ENCODE measurements at regions not wholly inside any gene's neighbourhood (a gene's known extent, or its start where the extent isn't known, plus 50 kb on each side); places are given as distances from the start of the nearest gene placed in this dataset.

GRCh38 chr10:118956802-118957442 is 72.6 kb upstream of the NANOS1 start:
- WGBS, 2 donors (ENCODE audit: extremely low coverage in 2 of 2, insufficient read length in 2 of 2, insufficient replicate concordance in 1 of 2): no CpG with 5 or more reads among the region's 5 CpGs
- Histone ChIP-seq H3K9ac (ENCODE audit: low read depth, low read length, poor library complexity) (peak overlapping the region; percentile 21), H4K8ac (ENCODE audit: low read depth, low read length) (no peak overlapping the region), H3K27ac (replicated peaks; ENCODE audit: low read length) (no peak overlapping the region), H2BK12ac (ENCODE audit: low read length) (no peak overlapping the region), H3K36me3 (replicated peaks in 1 of 2; ENCODE audit: control insufficient read depth in 2 of 2, insufficient read depth in 2 of 2, low read length in 2 of 2) (no peaks in the 10 kb centered on the region), H3K14ac (ENCODE audit: low read length) (no peak overlapping the region), H3K27me3 (ENCODE audit: control insufficient read depth in 3 of 3, insufficient read depth in 3 of 3, low read depth in 1 of 3, low read length in 3 of 3) (peaks cover 0 to 3% (median 0%) of the 10 kb centered on the region in 3 experiments), H3K4ac (ENCODE audit: low read length) (no peak overlapping the region), H3K18ac (ENCODE audit: low read length) (no peak overlapping the region), H3K4me1 (ENCODE audit: control insufficient read depth in 2 of 2, insufficient read depth in 1 of 2, low read depth in 1 of 2, low read length in 2 of 2) (peaks cover 0 to 7% of the 10 kb centered on the region in 2 donors), H3K79me1 (ENCODE audit: low read depth, low read length) (no peaks in the 10 kb centered on the region), H2AFZ (ENCODE audit: low read length) (no peak overlapping the region), H3K4me2 (ENCODE audit: insufficient read depth, low read length, poor library complexity, severe bottlenecking) (no peak overlapping the region), H2BK15ac (ENCODE audit: low read length) (no peak overlapping the region), H4K91ac (ENCODE audit: low read depth, low read length, poor library complexity) (no peak overlapping the region), H3K23ac (ENCODE audit: low read depth, low read length, poor library complexity) (no peak overlapping the region), H2BK5ac (ENCODE audit: low read length) (no peak overlapping the region), H2BK120ac (ENCODE audit: low read depth, low read length) (no peak overlapping the region), H3K9me3 (replicated peaks in 1 of 2; ENCODE audit: control insufficient read depth in 2 of 2, insufficient read depth in 1 of 2, low read depth in 1 of 2, low read length in 2 of 2) (no peaks in the 10 kb centered on the region), H2AK5ac (ENCODE audit: low read depth, low read length) (peak overlapping the region; percentile 68), H3K4me3 (ENCODE audit: low read length in 2 of 2) (no peak overlapping the region)
- DNase-seq (ENCODE audit: low spot score): no peak

- no CpG with 5 or more reads among the region's 5 CpGs for WGBS, 2 donors (ENCODE audit: extremely low coverage in 2 of 2, insufficient read length in 2 of 2, insufficient replicate concordance in 1 of 2)
- peaks cover 0 to 3% (median 0%) of the 10 kb centered on the region in 3 experiments for H3K27me3 ChIP-seq (ENCODE audit: control insufficient read depth in 3 of 3, insufficient read depth in 3 of 3, low read depth in 1 of 3, low read length in 3 of 3)
- DNase-seq (ENCODE audit: low spot score): no peak
Measured at GRCh38 chr10:118957443-118957825, 72.1 kb upstream of the NANOS1 start.

DNA sequence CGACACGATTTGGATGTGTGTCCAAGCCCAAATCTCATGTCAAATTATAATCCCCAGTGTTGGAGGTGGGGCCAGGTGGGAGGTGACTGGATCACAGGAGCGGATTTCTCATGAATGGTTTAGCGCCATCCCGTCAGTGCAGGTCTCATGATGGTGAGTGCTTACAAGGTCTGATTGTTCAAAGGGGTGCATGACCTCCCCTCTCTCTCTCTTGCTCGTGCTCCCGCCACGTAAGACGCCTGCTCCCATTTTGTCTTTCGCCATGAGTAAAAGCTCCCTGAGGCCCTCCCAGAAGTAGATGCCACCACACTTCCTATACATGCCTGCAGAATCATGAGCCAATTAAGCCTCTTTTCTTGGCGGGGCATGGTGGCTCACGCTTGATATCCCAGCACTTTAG is 71.5 kb upstream of the NANOS1 start:
- DNase-seq (ENCODE audit: low spot score): no peak
- no CpG with 5 or more reads among the region's 12 CpGs for WGBS, 2 donors (ENCODE audit: extremely low coverage in 2 of 2, insufficient read length in 2 of 2, insufficient replicate concordance in 1 of 2)

More at GRCh38 chr10:118957443-118957825, 72.1 kb upstream of the NANOS1 start:
- H2BK12ac ChIP-seq (ENCODE audit: low read length): no peak overlapping the region
- no peak overlapping the region for H3K4ac ChIP-seq (ENCODE audit: low read length)
- H3K36me3 ChIP-seq (replicated peaks in 1 of 2; ENCODE audit: control insufficient read depth in 2 of 2, insufficient read depth in 2 of 2, low read length in 2 of 2): no peaks in the 10 kb centered on the region
- peak overlapping the region; percentile 7 for H3K9ac ChIP-seq (ENCODE audit: low read depth, low read length, poor library complexity)
- H2AFZ ChIP-seq (ENCODE audit: low read length): no peak overlapping the region
- H3K4me3 ChIP-seq (ENCODE audit: low read length in 2 of 2): no peak overlapping the region
- H3K18ac ChIP-seq (ENCODE audit: low read length): no peak overlapping the region
- H3K79me1 ChIP-seq (ENCODE audit: low read depth, low read length): no peaks in the 10 kb centered on the region
- H2BK120ac ChIP-seq (ENCODE audit: low read depth, low read length): no peak overlapping the region
- H3K23ac ChIP-seq (ENCODE audit: low read depth, low read length, poor library complexity): no peak overlapping the region
- peaks cover 0 to 7% of the 10 kb centered on the region in 2 donors for H3K4me1 ChIP-seq (ENCODE audit: control insufficient read depth in 2 of 2, insufficient read depth in 1 of 2, low read depth in 1 of 2, low read length in 2 of 2)
- H3K4me2 ChIP-seq (ENCODE audit: insufficient read depth, low read length, poor library complexity, severe bottlenecking): no peak overlapping the region
- no peaks in the 10 kb centered on the region for H3K9me3 ChIP-seq (replicated peaks in 1 of 2; ENCODE audit: control insufficient read depth in 2 of 2, insufficient read depth in 1 of 2, low read depth in 1 of 2, low read length in 2 of 2)
- H2BK5ac ChIP-seq (ENCODE audit: low read length): no peak overlapping the region
- no peak overlapping the region for H3K27ac ChIP-seq (replicated peaks; ENCODE audit: low read length)
- H3K14ac ChIP-seq (ENCODE audit: low read length): no peak overlapping the region
- no peak overlapping the region for H4K91ac ChIP-seq (ENCODE audit: low read depth, low read length, poor library complexity)
- H2AK5ac ChIP-seq (ENCODE audit: low read depth, low read length): no peak overlapping the region
- no peak overlapping the region for H4K8ac ChIP-seq (ENCODE audit: low read depth, low read length)
- H2BK15ac ChIP-seq (ENCODE audit: low read length): no peak overlapping the region

DNA sequence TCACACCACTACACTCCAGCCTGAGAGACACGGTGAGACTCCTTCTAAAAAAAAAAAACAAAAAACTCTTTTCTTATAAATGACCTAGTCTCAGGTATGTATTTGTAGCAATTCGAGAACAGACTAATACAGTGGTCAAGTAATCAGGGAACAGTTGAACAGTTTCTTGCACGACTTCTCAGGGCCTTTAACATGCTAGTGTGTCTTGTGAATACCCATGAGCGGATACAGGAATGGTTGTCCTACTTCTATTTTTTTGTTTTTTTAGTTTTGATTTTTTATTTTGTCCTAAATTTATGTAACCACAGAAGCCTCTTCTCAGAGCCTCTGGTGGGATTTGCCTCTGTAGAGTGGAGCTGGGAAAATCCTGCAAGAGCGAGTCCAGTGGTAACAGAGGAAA is 71.0 kb upstream of the NANOS1 start:
- no peak overlapping the region for H3K9ac ChIP-seq (ENCODE audit: low read depth, low read length, poor library complexity)
- no CpG with 5 or more reads among the region's 5 CpGs for WGBS, 2 donors (ENCODE audit: extremely low coverage in 2 of 2, insufficient read length in 2 of 2, insufficient replicate concordance in 1 of 2)
- no peak overlapping the region for H3K14ac ChIP-seq (ENCODE audit: low read length)
- peaks cover 0 to 7% of the 10 kb centered on the region in 2 donors for H3K4me1 ChIP-seq (ENCODE audit: control insufficient read depth in 2 of 2, insufficient read depth in 1 of 2, low read depth in 1 of 2, low read length in 2 of 2)
- no peaks in the 10 kb centered on the region for H3K9me3 ChIP-seq (replicated peaks in 1 of 2; ENCODE audit: control insufficient read depth in 2 of 2, insufficient read depth in 1 of 2, low read depth in 1 of 2, low read length in 2 of 2)
- H3K36me3 ChIP-seq (replicated peaks in 1 of 2; ENCODE audit: control insufficient read depth in 2 of 2, insufficient read depth in 2 of 2, low read length in 2 of 2): no peaks in the 10 kb centered on the region
- H3K79me1 ChIP-seq (ENCODE audit: low read depth, low read length): no peaks in the 10 kb centered on the region
- H4K8ac ChIP-seq (ENCODE audit: low read depth, low read length): no peak overlapping the region
- no peak overlapping the region for H3K18ac ChIP-seq (ENCODE audit: low read length)
- no peak overlapping the region for H2BK120ac ChIP-seq (ENCODE audit: low read depth, low read length)
- H3K23ac ChIP-seq (ENCODE audit: low read depth, low read length, poor library complexity): no peak overlapping the region
- H4K91ac ChIP-seq (ENCODE audit: low read depth, low read length, poor library complexity): no peak overlapping the region
- DNase-seq (ENCODE audit: low spot score): no peak
- no peak overlapping the region for H2AK5ac ChIP-seq (ENCODE audit: low read depth, low read length)
- no peak overlapping the region for H2BK12ac ChIP-seq (ENCODE audit: low read length)
- peaks cover 0 to 3% (median 0%) of the 10 kb centered on the region in 3 experiments for H3K27me3 ChIP-seq (ENCODE audit: control insufficient read depth in 3 of 3, insufficient read depth in 3 of 3, low read depth in 1 of 3, low read length in 3 of 3)
- no peak overlapping the region for H2BK15ac ChIP-seq (ENCODE audit: low read length)
- no peak overlapping the region for H2AFZ ChIP-seq (ENCODE audit: low read length)
- H3K4ac ChIP-seq (ENCODE audit: low read length): no peak overlapping the region
- no peak overlapping the region for H3K27ac ChIP-seq (replicated peaks; ENCODE audit: low read length)
- no peak overlapping the region for H3K4me3 ChIP-seq (ENCODE audit: low read length in 2 of 2)
- no peak overlapping the region for H3K4me2 ChIP-seq (ENCODE audit: insufficient read depth, low read length, poor library complexity, severe bottlenecking)
- no peak overlapping the region for H2BK5ac ChIP-seq (ENCODE audit: low read length)

More for the DNA sequence above, 71.5 kb upstream of the NANOS1 start:
- no peak overlapping the region for H3K4me2 ChIP-seq (ENCODE audit: insufficient read depth, low read length, poor library complexity, severe bottlenecking)
- H2BK12ac ChIP-seq (ENCODE audit: low read length): no peak overlapping the region
- no peaks in the 10 kb centered on the region for H3K79me1 ChIP-seq (ENCODE audit: low read depth, low read length)
- H3K27ac ChIP-seq (replicated peaks; ENCODE audit: low read length): no peak overlapping the region
- H2BK120ac ChIP-seq (ENCODE audit: low read depth, low read length): no peak overlapping the region
- H2AFZ ChIP-seq (ENCODE audit: low read length): no peak overlapping the region
- H2AK5ac ChIP-seq (ENCODE audit: low read depth, low read length): no peak overlapping the region
- H2BK5ac ChIP-seq (ENCODE audit: low read length): no peak overlapping the region
- no peak overlapping the region for H3K9ac ChIP-seq (ENCODE audit: low read depth, low read length, poor library complexity)
- H3K14ac ChIP-seq (ENCODE audit: low read length): no peak overlapping the region
- H3K23ac ChIP-seq (ENCODE audit: low read depth, low read length, poor library complexity): no peak overlapping the region
- H4K91ac ChIP-seq (ENCODE audit: low read depth, low read length, poor library complexity): no peak overlapping the region
- H3K4ac ChIP-seq (ENCODE audit: low read length): no peak overlapping the region
- H3K4me1 ChIP-seq (ENCODE audit: control insufficient read depth in 2 of 2, insufficient read depth in 1 of 2, low read depth in 1 of 2, low read length in 2 of 2): peaks cover 0 to 7% of the 10 kb centered on the region in 2 donors
- no peak overlapping the region for H3K4me3 ChIP-seq (ENCODE audit: low read length in 2 of 2)
- peak overlapping the region; percentile 0 for H3K18ac ChIP-seq (ENCODE audit: low read length)
- H2BK15ac ChIP-seq (ENCODE audit: low read length): no peak overlapping the region
- no peaks in the 10 kb centered on the region for H3K9me3 ChIP-seq (replicated peaks in 1 of 2; ENCODE audit: control insufficient read depth in 2 of 2, insufficient read depth in 1 of 2, low read depth in 1 of 2, low read length in 2 of 2)
- H4K8ac ChIP-seq (ENCODE audit: low read depth, low read length): no peak overlapping the region
- H3K36me3 ChIP-seq (replicated peaks in 1 of 2; ENCODE audit: control insufficient read depth in 2 of 2, insufficient read depth in 2 of 2, low read length in 2 of 2): no peaks in the 10 kb centered on the region
- peaks cover 0 to 3% (median 0%) of the 10 kb centered on the region in 3 experiments for H3K27me3 ChIP-seq (ENCODE audit: control insufficient read depth in 3 of 3, insufficient read depth in 3 of 3, low read depth in 1 of 3, low read length in 3 of 3)
